AG09309 (cell line): ENCODE measurements at regions not wholly inside any gene's neighbourhood (a gene's known extent, or its start where the extent isn't known, plus 50 kb on each side); places are given as distances from the start of the nearest gene placed in this dataset.

Source experiments
- DNase-seq: peaks from one replicate; pipeline ENCODE4 v3.0.0-alpha.2; 2010; ENCODE audit warnings: low read depth
- H3K4me3 ChIP-seq: 2 replicates; pipeline ENCODE4 v1.5.1; 2011; ENCODE audit warnings: mild to moderate bottlenecking, low read depth, low read length, moderate library complexity; ENCODE audit not compliant: control insufficient read depth
- TF ChIP-seq, protein P1 (sequence below): IDR thresholded peaks from 2 replicates; pipeline ENCODE4 v1.5.1; 2011; ENCODE audit warnings: mild to moderate bottlenecking, low read depth, low read length, inconsistent platforms; ENCODE audit not compliant: insufficient read depth, control insufficient read depth; ENCODE audit errors: missing control alignments

DNA sequence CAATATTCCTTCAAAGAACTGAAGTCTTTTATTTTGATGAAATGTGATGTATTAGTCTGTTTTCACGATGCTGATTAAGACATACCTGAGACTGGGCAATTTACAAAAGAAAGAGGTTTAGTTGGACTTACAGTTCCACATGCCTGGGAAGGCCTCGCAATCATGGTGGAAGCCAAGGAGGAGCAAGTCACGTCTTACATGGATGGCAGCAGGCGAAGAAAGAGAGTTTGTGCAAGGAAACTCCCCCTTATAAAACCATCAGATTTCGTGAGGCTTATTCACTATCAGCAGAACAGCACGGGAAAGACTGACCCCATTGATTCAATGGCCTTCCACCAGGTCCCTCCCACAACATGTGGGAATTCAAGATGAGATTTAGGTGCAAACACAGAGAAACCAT lies 750.3 kb upstream of the KCND2 start:
- TF ChIP-seq, protein P1, sequence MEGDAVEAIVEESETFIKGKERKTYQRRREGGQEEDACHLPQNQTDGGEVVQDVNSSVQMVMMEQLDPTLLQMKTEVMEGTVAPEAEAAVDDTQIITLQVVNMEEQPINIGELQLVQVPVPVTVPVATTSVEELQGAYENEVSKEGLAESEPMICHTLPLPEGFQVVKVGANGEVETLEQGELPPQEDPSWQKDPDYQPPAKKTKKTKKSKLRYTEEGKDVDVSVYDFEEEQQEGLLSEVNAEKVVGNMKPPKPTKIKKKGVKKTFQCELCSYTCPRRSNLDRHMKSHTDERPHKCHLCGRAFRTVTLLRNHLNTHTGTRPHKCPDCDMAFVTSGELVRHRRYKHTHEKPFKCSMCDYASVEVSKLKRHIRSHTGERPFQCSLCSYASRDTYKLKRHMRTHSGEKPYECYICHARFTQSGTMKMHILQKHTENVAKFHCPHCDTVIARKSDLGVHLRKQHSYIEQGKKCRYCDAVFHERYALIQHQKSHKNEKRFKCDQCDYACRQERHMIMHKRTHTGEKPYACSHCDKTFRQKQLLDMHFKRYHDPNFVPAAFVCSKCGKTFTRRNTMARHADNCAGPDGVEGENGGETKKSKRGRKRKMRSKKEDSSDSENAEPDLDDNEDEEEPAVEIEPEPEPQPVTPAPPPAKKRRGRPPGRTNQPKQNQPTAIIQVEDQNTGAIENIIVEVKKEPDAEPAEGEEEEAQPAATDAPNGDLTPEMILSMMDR = no peak
- H3K4me3 ChIP-seq = no peak overlapping the region
- no peak for DNase-seq

DNA sequence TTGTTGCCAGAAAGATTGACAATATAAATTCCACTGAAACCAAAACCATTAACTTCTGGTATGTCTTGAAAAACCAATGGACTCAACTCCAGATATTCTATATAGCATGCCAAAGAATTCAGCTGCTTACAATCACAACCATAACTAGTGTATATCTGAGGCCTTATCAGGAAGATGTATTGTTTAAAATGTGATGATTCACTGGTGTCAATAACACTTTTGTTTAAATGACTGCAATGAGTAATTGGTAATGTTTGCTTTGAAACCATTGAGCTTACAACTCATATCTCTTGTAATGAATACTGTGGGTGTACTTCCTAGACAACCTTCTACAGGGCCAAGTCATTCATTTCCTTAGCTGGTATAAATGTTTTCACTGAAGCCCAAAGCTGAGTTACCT lies 727.9 kb upstream of the KCND2 start:
- no peak overlapping the region for H3K4me3 ChIP-seq
- no peak for DNase-seq
- TF ChIP-seq, protein P1 = no peak

DNA sequence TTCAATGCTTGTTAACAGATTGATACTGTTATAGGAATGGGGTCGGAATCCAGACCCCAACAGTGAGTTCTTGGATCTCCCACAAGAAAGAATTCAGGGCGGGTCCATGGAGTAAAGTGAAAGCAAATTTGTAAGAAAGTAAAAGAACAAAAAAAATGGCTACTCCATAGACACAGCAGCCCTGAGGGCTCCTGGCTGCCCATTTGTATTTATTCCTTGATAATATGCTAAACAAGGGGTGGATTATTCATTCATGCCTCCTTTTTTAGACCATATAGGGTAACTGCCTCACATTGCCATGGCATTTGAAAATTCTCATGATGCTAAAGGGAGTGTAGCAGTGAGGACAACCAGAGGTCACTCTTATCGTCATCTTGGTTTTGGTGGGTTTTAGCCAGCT lies 717.2 kb upstream of the KCND2 start:
- H3K4me3 ChIP-seq = no peak overlapping the region
- no peak for DNase-seq
- TF ChIP-seq, protein P1 = no peak

DNA sequence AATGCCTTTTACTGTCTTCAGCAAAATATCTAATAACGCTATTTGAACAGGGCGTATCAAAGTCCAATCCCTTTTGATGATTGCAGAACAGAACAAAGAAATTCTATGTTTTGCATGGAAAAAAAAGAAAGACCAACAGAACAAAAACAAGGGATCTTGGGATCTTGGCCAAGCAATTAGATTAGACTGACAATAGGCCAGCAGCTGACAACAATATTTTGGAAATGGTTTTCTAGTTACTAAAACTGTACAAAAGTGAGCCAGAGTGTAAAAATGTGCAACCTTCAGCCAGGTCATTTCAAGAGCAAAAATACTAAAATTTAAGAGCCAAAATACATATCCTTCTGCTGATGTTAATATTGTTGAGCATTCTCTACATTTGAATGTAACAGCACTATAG lies 716.5 kb upstream of the KCND2 start:
- no peak overlapping the region for H3K4me3 ChIP-seq
- no peak for DNase-seq
- TF ChIP-seq, protein P1 = no peak

DNA sequence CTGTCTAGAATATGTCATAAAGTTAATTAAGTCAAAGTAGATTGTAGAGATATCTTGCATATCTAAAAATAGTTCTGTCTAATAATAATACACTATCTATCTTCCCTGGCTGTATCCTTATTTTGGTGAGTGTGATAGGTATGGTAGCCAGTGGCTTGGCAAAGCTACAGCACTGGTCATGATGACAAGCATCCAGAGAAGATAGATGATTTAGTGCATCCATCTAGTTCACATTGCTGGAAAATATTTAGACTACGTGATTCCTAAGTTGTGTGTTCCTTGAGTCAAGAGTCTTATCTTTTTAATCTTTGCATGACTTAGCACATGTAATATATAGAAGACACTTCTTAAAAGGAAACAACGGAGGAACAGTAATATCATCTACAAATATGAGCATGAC lies 711.2 kb upstream of the KCND2 start:
- no peak for DNase-seq
- H3K4me3 ChIP-seq = no peak overlapping the region
- TF ChIP-seq, protein P1 = no peak

DNA sequence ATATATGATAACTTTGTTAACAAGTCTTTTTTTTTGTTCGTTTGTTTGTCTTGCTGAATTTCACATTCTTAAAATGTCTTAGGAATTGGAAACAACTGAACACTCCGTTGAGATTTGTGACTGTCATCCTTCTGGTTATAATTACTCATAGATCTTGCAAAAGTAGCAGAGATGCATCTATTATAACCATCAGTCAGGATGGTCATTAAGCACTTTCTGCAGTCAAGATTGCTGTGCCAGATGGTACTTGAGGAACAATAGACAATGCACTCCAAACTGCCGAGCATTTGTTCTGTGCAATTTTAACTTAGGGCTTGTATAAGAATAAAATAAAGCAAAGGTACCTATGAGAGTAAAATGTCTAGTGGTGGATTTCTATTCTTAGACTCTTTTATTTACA lies 710.1 kb upstream of the KCND2 start:
- no peak overlapping the region for H3K4me3 ChIP-seq
- TF ChIP-seq, protein P1 = no peak
- no peak for DNase-seq

DNA sequence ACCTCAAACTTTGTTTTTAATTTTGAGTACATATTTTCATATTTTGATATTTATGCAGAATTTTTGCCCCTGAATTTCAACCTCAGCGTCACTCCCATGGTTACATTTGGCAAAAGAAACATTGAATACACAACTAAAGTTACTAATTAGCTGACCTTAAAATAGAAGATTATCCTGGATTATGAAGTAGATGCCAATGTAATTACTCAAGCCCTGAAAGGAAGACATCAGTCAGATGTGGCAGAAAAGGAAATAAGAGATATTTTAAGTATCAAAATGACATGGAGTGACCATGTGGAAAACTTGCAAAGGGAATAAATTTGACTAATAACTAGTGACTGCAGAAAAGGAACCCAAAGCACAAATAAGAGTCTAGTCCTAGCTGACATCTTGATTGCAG lies 701.3 kb upstream of the KCND2 start:
- no peak for DNase-seq
- TF ChIP-seq, protein P1 = no peak
- no peak overlapping the region for H3K4me3 ChIP-seq
